Retinal pigment epithelial cell (primary cell): ENCODE measurements at regions not wholly inside any gene's neighbourhood (a gene's known extent, or its start where the extent isn't known, plus 50 kb on each side); places are given as distances from the start of the nearest gene placed in this dataset.
A peak's percentile ranks its signal among the peaks of the same experiment; 100 is the strongest.

Experiments
- DNase-seq: peaks from one replicate; pipeline ENCODE4 v3.0.0-alpha.2; 2010; ENCODE audit warnings: low read depth
- H3K4me3 ChIP-seq: 2 replicates; pipeline ENCODE4 v1.5.1; 2011; ENCODE audit warnings: mild to moderate bottlenecking, low read length, control low read depth, moderate library complexity
- TF ChIP-seq, protein P1 (sequence below): conservative IDR thresholded peaks from 2 replicates; pipeline ENCODE4 v1.5.1; 2011; ENCODE audit warnings: low read depth, low read length, control low read depth, inconsistent platforms

DNA sequence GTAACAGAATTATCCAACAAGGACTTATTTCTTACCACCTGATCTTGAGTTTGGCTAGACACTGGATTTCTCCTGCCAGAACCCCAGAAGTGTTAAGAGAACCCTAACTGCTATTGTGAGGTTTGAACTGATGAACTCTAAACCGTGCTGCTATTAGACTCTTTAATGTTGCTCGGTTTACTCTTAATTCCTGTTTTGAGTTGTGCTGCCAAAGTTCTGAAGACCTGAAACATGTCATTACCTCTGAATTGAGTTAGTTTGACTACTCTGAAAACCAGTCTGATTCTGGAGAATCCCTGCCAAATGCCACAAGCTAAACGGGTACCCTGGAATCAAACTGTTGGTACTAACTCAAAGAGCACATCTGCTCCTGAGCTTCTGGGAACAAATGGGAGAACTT is 215.5 kb downstream of the KLF12 start:
- no peak overlapping the region for H3K4me3 ChIP-seq
- TF ChIP-seq, protein P1, sequence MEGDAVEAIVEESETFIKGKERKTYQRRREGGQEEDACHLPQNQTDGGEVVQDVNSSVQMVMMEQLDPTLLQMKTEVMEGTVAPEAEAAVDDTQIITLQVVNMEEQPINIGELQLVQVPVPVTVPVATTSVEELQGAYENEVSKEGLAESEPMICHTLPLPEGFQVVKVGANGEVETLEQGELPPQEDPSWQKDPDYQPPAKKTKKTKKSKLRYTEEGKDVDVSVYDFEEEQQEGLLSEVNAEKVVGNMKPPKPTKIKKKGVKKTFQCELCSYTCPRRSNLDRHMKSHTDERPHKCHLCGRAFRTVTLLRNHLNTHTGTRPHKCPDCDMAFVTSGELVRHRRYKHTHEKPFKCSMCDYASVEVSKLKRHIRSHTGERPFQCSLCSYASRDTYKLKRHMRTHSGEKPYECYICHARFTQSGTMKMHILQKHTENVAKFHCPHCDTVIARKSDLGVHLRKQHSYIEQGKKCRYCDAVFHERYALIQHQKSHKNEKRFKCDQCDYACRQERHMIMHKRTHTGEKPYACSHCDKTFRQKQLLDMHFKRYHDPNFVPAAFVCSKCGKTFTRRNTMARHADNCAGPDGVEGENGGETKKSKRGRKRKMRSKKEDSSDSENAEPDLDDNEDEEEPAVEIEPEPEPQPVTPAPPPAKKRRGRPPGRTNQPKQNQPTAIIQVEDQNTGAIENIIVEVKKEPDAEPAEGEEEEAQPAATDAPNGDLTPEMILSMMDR, result no peak
- no peak for DNase-seq

DNA sequence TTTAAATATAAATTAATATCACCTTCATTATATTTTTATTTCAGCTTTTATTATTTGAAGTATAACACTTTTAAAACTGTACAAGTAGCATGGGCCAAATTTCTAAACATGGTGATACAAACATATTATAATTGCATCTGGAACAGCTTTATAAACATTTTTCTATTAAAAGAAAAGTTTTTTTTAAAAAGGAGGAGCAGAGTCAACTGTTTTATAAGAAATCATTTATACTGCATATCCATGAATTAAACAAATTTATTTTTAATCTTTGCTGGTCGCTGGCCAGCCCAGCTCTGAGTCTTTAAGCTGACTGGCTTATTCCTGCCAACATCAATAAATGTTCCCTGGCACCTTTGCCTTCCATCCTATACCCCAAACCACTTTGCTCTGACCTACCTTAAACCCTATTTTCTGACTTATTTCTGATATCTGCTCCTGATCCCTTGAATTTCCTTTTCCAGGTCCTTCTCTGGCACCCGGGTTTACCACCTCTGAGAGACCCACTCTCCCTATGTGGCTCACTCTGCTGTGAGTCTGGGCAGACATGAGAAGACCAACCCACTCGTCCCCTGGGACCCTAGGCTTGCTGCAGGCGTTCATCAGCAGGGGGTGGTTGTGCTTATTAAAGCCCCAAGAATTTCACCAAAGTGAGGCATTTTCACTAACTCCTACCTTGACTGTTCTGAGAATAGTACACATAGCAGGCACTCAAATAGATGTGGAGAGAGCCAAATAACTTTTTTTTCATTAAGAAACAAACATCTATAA is 220.3 kb downstream of the KLF12 start:
- DNase-seq, result peak; percentile 34

DNA sequence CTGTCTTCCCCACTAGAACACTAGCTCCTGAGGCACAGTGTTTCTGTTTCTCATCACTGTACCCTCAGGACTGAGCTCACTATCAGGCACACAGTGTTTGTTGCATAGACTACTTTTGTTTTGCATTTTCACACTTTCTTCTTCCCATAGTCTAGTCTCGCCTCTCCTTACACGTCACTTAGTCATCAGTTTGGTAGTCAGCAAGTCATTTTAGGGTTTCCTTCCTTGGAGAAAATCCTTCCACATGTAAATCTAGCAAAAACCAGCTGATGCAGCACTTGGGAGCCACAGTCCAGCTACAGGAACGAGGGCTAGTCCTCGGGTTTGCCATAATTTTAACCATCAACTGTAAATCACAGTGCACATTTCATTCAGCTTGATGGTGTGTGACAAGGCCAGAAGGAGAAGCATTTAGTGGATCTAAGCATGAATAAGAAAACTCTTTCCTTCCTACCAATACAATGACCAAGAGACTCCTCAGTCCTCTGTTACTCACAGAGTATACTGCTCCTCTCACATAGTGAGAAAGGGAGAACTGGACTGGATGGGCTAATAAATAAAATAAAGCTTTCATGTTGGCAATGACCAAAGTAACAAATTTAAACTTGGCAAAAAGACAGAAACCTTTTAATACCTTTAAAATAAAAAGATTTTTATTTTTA is 221.0 kb downstream of the KLF12 start:
- H3K4me3 ChIP-seq, result no peak overlapping the region
- TF ChIP-seq, protein P1, result no peak
- peak; percentile 17 for DNase-seq

More for the DNA sequence above, 220.3 kb downstream of the KLF12 start:
- H3K4me3 ChIP-seq, result no peak overlapping the region
- TF ChIP-seq, protein P1, result no peak

DNA sequence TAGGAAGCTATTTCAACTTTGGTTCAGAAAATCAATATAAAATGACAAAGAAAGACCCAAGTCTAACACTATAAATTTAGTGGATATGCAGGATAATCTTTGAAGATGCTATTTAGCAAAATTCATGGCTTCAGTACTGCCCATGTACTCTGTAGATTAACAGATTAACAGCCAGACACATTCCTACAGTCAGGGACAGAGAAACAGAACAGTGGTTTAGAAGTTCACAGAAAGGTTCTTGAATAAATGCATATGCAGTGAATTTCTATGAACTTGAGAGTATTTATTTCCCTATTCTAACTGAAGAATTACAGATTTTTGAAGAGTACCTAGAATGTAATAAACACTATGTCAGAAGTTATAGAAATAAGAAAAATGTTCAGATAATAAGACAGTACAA is 222.8 kb downstream of the KLF12 start:
- no peak for DNase-seq
- TF ChIP-seq, protein P1, result no peak
- no peak overlapping the region for H3K4me3 ChIP-seq

DNA sequence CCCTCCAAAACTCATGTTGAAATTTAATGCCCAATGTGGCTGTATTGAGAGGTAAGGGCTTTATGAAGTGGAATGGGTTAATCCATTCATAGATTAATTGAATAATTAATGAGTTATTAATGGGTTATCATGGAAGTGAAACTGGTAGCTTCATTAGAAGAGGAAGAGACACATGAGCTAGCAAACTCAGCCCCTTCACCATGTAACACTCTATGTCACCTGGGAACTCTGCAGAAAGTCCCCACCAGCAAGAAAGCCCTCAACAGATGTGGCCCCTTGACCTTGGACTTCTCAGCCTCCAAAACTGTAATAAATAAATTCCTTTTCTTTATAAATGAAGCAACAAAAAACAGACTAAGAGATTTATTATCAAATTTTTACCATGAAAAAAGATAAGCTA is 223.5 kb downstream of the KLF12 start:
- TF ChIP-seq, protein P1, result no peak
- no peak overlapping the region for H3K4me3 ChIP-seq
- no peak for DNase-seq

DNA sequence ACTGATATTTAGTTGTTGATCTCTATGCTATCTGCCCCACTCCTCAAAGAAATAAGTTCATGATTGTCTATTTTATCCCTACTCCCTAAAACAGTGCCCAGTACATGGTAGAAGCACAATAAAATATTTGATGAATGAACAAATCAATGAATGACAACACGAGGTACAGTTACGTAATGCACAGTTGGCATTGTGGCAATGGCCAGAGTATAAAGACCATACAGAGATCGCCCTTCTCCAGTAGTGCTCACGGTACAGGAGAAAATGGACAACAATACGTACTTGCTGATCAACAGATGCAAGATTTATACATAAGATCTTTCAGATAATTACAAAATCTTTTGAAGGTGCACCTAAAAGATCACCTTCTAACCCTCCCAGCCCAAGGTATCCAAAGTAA is 225.4 kb downstream of the KLF12 start:
- no peak overlapping the region for H3K4me3 ChIP-seq
- no peak for DNase-seq
- TF ChIP-seq, protein P1, result no peak

DNA sequence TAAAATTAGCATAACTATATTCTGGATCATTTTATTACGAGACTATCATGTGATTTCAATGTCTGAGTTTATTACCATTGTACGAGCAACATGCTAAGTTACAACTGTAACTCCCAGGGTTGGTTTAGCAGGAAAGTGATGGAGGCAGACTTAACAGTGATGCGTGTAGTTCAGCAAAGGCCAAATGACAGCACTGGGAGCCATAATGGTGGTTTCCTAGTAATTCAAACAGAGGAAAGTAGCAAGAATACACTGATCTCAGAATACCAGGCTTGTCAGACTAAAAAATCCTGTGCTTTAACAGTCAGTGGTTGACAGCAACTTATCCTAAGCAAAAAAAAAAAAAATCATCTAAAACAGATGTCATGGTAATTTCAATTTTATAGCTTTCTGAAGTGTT is 229.6 kb downstream of the KLF12 start:
- TF ChIP-seq, protein P1, result no peak
- no peak overlapping the region for H3K4me3 ChIP-seq
- no peak for DNase-seq
